Activated T-cell treated with anti-CD3 and anti-CD28 coated beads, Interleukin-2, amount 50 U/mL, for 1 hour (primary cell): ENCODE measurements at regions not wholly inside any gene's neighbourhood (a gene's known extent, or its start where the extent isn't known, plus 50 kb on each side); places are given as distances from the start of the nearest gene placed in this dataset.
"Not testable (repeated sequence)": the region's sequence is repeated elsewhere in the genome, so short reads cannot be mapped to it uniquely, and the experiment has no call there.

Source experiments
- DNase-seq: peaks from one replicate; pipeline ENCODE4 v3.0.0-alpha.2; 2020

- DNase-seq, result no peak
Measured at GRCh38 chr11:116400081-116400480, 372.7 kb downstream of the BUD13 start.

DNA sequence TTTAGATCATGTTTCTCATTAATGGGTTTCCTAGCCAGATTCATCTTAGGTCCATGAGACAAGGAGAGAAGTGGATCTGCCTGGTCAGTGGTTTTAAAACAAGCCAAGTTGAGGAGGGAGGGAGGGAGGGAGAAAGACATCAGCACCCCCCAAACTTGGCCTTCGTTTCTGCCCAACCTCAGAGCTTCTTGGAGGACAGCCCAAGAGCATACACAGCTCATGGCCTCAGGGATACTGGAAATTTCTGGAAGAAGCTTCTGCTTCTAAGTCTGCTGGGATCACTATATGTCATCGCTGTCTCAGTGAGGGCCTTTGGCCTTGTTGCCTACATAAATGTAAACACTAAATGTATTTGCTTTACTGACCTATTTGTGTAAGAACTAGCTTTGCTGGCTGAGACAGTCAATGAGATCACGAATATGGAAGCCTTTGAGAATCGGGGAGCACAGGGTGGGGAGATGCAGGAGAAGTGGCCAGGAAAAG is 375.1 kb downstream of the BUD13 start:
- no peak for DNase-seq

DNA sequence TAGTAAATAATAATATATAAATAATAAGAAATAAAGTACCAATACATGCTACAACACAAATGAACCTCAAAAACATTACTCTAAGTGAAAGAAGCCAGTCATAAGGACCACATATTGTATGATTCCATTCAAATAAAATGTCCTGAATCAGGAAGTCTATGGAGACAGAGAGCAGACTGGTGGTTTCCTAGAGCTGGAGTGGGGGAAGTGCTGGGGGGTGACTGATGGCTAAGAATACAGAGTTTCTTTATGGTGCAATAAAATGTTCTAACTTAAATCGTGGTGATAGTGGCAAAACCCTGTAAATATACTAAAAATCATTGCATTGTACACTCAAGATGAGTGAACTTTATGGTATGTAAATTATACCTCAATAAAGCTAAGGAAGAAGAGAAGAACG is 376.5 kb downstream of the BUD13 start:
- no peak for DNase-seq

DNA sequence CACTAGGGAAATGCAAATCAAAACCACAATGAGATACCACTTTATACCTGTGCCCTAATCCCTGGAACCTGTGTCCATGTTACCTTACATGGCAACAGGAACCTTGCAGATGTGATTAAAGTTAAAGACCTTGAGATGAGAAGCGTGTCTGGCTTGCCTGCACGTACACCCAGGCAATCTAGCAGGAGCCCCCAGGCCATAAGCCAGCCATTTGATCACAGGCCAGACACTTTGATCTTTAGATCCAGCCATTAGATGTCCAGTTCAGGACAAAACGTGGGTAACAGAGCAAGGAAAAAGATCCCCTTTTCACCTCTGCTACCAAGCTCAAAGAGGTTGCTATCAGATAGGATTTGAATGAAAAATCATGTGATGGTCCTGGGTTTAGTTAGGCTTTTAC is 378.8 kb downstream of the BUD13 start:
- no peak for DNase-seq

DNA sequence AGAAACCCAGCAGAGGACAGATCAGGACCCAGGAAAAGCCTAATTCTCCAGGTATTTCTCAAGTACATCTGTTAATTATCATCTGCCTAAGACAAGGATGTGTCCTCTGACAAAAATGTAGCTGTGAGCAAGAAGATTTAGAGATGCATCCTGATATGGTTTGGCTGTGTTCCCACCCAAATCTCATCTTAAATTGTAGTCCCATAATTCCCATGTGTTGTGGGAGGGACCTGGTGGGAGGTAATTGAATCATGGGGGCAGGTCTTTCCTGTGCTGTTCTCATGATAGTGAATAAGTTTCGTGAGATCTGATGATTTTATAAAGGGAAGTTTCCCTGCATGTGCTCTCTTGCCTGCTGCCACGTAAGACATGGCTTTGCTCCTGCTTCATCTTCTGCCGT is 381.8 kb downstream of the BUD13 start:
- no peak for DNase-seq

GRCh38 chr11:116388146-116388545 is 384.6 kb downstream of the BUD13 start:
- no peak for DNase-seq

- DNase-seq, result no peak
Measured at GRCh38 chr11:116387641-116388040, 385.1 kb downstream of the BUD13 start.

- DNase-seq, result no peak
Measured at GRCh38 chr11:116386118-116386699, 386.6 kb downstream of the BUD13 start.

GRCh38 chr11:116384876-116385275 is 387.9 kb downstream of the BUD13 start:
- no peak for DNase-seq

DNA sequence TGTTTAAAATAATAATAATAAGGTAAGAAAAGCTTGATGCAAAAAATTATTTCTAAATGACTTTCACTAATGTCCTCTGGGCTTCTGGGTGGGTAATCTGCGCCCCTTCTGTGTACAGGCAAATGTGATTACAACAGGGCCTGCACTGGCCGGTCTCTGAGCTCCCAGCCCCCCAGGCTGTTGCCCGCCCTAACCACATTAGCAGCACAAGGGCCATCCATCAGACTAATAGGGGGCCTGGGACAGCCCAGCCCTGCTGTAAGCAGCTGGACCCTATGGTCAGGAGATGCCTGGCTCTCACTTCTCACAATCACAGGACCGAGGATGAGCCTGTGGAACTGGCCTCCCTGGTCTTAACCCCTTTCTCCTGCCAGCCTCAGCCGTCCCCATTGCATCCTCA is 388.4 kb downstream of the BUD13 start:
- no peak for DNase-seq

DNA sequence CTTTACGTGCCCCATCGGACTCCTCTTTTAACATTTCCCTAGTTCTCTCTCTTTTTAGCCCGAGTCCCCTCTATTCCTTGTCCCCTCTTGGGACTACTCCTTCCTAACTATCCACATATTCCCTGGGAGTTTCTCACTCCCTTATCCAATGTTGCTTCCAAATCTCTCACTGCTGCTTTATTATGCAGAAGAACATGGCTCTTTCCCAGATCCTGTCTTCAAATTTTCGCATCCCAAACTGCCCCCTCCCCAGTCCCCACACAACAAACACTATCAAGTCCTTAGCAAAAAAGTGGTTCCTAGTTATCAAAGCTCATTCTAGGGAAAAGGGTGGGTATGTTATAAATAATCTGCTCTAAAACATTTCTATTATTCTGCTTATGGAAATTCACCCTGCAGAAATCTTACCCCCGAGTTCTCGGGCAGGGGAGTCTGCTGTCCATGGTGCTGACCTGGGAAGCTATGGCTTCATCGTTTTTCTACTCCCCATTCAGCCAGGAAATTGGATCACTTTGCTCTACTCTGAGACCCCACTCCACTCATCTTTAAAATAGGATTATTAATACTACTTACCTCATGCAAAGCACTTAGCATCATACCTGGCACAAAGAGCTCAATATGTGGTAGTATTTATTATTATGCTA is 393.5 kb downstream of the BUD13 start:
- DNase-seq, result no peak

DNA sequence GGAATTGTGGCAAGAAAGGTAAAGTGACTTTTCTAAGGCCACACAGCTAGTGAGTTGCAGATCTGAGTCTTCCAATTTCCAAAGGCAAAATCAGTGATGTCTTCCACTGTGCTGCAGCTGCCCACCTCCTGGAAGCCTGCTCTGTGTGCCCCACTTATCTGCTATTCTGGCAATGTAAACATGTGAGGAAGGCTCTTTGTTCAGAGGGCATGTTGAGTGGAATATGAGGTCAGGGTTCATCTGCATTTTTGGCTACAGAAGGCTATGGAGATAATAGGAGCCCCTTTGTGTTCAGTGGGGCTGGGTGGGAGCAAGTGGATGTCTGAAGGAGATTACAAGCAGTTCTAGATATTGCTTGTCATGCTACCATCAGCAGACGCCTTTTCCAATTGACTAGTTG is 396.2 kb downstream of the BUD13 start:
- no peak for DNase-seq

DNA sequence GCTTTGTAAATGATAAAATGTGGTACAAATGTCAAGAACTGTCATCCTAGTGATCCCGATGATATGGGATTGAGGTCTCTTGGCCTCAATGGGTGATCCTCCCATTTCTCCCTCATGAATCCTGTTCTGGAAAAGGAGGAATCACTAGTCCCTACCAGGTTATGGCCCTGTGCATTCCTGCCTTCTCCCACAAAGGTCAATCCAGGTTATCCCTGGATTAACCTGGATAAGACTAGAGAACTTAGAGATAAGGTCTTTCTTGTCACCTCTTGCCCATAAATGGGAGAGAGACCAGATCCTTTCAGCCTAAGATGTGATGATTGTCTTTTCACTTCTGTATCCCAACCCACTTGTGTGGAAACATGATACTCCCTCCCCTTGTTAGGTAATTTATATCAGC is 396.7 kb downstream of the BUD13 start:
- no peak for DNase-seq

DNA sequence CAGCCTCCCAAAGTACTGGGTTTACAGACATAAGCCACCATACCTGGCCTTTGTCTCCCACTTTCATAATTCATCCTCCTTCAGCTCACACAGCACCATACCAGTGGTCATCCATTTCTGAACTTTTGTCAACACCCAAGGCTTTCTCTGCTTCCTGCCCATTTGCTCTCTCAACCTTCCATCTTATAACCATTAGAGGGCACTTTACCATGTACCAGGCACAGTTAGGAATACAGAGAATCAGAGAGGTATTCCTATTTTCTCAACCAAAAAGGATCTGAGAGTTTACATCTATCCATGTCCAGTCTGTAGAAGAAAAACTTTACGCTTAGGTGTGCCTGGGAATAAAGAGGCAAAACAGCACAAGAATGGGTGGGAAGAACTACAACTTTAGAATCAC is 397.6 kb downstream of the BUD13 start:
- DNase-seq, result no peak

GRCh38 chr11:116374085-116374484 is 398.7 kb downstream of the BUD13 start:
- DNase-seq, result no peak

GRCh38 chr11:116373104-116373944 is 399.5 kb downstream of the BUD13 start:
- no peak for DNase-seq

- no peak for DNase-seq
Measured at GRCh38 chr11:116371146-116371545, 401.6 kb downstream of the BUD13 start.

DNA sequence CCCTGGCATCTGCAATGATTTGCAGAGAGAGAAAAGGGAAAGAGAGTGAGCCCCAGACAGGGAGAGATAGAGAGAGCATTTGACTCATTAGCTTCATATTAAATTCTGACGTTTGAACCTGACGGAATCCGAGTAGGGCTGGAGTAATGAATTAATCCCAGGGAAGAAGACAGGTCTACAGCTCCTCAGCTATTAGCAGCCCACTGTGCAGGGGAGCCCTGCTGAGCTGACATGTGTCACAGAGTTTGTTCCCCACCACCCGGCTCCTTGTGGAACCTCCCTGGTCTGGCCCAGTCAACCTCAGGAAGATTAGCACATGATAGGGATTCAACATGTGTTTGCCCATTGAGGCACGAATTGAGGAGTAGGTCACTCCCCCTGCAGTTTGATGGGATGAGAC is 404.0 kb downstream of the BUD13 start:
- no peak for DNase-seq

DNA sequence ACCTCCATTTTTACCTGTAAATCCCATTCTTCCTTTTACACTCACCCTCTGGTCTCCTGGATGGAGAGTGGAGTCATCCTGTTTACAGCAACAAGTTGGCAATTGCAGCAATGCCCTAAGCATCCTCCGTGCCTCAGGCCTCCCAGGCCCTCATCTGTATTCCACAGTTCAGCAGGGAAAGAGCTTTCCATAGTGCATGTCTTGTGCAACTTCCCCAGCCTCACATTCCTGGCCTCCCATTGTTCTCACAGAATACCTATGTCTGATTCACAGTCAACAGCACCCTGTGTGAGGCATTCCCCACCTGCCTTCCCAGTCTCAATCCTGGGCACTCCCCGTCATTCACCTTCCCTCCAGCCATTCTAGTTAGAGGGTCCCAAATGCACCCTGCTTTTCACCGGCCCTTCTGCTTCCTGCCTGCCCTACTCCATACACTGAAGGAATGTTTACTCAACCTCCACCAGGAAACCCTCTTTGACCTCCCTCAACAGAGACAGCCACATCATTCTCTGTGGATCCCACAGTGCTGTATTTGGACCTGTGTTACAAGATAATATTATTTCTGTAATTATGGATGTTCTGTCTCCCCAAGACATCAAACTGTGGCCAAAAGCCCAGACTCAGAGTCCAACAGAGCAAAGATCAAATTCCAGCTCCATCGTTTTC is 405.7 kb downstream of the BUD13 start:
- no peak for DNase-seq

- no peak for DNase-seq
Measured at GRCh38 chr11:116366451-116366850, 406.3 kb downstream of the BUD13 start.

- not testable (repeated sequence) for DNase-seq
Measured at GRCh38 chr11:116364925-116365324, 407.9 kb downstream of the BUD13 start.

GRCh38 chr11:116364348-116364747 is 408.4 kb downstream of the BUD13 start:
- DNase-seq, result no peak

DNA sequence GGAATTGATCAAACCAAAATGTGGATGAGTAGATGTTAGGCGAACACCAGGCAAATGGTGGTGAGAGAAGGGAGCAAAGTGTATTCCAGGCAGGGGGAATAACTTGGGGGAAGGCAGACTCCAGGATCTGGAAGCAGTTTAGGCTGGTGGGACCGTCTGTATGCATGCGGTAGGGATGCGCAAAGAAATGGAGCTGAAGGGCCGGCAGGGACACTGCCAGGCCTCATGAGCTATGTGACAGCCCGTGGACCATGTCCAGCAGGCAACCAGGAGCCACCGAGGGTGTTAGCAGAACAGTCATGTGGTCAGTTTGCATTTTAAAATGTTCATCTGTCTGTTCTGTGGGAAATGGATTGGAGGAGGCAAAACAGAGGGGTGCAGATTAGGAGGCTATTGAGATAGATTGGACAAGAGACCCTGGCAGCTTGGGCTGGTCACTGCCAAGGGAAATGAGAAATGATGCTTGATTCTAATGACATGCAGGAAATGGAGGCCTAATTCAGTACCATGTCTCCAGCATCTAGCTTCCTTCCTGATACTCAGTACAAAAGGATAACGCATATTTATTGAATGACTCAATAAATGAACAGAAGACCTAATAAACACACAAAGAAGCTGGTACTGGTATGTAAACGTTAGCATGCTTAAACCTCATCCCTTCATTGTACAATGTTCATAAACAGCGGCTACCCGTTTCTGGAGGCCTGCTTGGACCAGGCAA is 412.4 kb downstream of the BUD13 start:
- no peak for DNase-seq
